Upper lobe of right lung (tissue), 1 donor: ENCODE measurements at regions not wholly inside any gene's neighbourhood (a gene's known extent, or its start where the extent isn't known, plus 50 kb on each side); places are given as distances from the start of the nearest gene placed in this dataset.
"Not testable (repeated sequence)": the region's sequence is repeated elsewhere in the genome, so short reads cannot be mapped to it uniquely, and the experiment has no call there.

ENCODE experiments used
- ATAC-seq: fragments of 200-7000 bp; cut with Tn5 transposase; one replicate; pipeline ENCODE4 v1.9.1; 2020; ENCODE audit warnings: mild to moderate bottlenecking, moderate library complexity
- DNase-seq: peaks from one replicate; pipeline ENCODE4 v3.0.0-alpha.2; 2020
- H3K27ac ChIP-seq: fragments of 200-600 bp; one replicate; pipeline ENCODE4 v1.8.0; 2022
- H3K27me3 ChIP-seq: fragments of 200-600 bp; one replicate; pipeline ENCODE4 v1.8.0; 2022; ENCODE audit warnings: mild to moderate bottlenecking
- H3K36me3 ChIP-seq: fragments of 200-600 bp; one replicate; pipeline ENCODE4 v1.8.0; 2022
- H3K4me1 ChIP-seq: fragments of 200-600 bp; one replicate; pipeline ENCODE4 v1.8.0; 2022
- H3K4me3 ChIP-seq: fragments of 200-600 bp; one replicate; pipeline ENCODE4 v1.8.0; 2022; ENCODE audit warnings: mild to moderate bottlenecking
- H3K9me3 ChIP-seq: fragments of 200-600 bp; one replicate; pipeline ENCODE4 v1.8.0; 2022
- CTCF ChIP-seq: fragments of 200-600 bp; IDR thresholded peaks from one replicate; pipeline ENCODE4 v1.8.0; 2022; ENCODE audit warnings: antibody characterized with exemption
- intact Hi-C: fragments of 100-400 bp; cut with DNase I; formaldehyde crosslinking; loops from one replicate; pipeline ENCODE4 v1.11.0; 2022
- donor health status: DM: no; HTN: yes; CAD: no; lungs with severe emphysema.

DNA sequence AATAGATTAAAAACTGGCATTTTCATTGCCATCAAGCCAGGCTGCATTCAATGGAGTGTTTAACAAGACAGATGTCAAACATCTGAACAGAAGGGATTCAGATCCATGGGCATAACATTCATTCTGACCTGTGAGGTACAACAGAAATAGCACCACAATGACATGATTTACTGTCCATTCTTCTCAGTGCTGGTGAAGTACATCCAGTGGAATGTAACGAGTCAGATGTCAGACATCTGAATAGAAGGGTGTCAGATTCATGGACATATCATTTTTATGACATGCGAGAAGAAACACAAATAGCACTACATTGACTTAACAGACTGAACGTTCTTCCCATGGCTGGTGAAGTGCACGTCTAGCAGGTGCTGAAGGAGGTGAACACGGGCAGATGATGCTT is 186.4 kb downstream of the PPP4R3C start:
- DNase-seq (no peak), ATAC-seq (no peak)
- no peak for TF ChIP-seq CTCF
- H3K27ac ChIP-seq, result no peak overlapping the region
- no peaks in the 10 kb centered on the region for H3K4me1 ChIP-seq
- no peak overlapping the region for H3K4me3 ChIP-seq
- no peaks in the 10 kb centered on the region for H3K27me3 ChIP-seq
- intact Hi-C loops, result no loop called here
- no peaks in the 10 kb centered on the region for H3K9me3 ChIP-seq
- H3K36me3 ChIP-seq, result no peaks in the 10 kb centered on the region

DNA sequence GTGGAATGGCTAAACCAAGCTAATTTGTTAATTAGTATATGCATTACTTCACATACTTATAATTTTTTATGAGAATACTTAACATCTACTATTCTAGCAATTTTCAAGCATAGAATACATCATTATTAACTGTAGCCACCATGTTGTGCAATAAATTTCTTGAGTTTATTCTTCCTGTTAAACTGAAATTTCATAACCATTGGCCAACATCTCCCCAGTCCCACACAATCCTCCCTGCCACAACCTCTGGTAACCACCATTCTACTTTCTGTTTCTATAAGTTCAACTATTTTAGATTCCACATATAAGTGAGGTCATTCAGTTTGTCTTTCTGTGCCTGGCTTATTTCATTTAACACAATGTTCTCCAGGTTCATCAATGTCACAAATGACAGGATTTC is 208.5 kb downstream of the PPP4R3C start:
- no peak for TF ChIP-seq CTCF
- Histone ChIP-seq H3K27me3 (no peaks in the 10 kb centered on the region), H3K36me3 (no peaks in the 10 kb centered on the region), H3K4me1 (no peaks in the 10 kb centered on the region), H3K9me3 (no peaks in the 10 kb centered on the region), H3K4me3 (no peak overlapping the region), H3K27ac (no peak overlapping the region)
- ATAC-seq (peak; percentile 27), DNase-seq (no peak)
- intact Hi-C loops, result no loop called here

GRCh38 chrX:27251369-27251768 is 211.8 kb downstream of the PPP4R3C start:
- no peak overlapping the region for H3K27ac ChIP-seq
- no peaks in the 10 kb centered on the region for H3K4me1 ChIP-seq
- H3K27me3 ChIP-seq, result no peaks in the 10 kb centered on the region
- H3K9me3 ChIP-seq, result no peaks in the 10 kb centered on the region
- no peak for TF ChIP-seq CTCF
- intact Hi-C loops, result no loop called here
- ATAC-seq (no peak), DNase-seq (no peak)
- no peaks in the 10 kb centered on the region for H3K36me3 ChIP-seq
- H3K4me3 ChIP-seq, result no peak overlapping the region

DNA sequence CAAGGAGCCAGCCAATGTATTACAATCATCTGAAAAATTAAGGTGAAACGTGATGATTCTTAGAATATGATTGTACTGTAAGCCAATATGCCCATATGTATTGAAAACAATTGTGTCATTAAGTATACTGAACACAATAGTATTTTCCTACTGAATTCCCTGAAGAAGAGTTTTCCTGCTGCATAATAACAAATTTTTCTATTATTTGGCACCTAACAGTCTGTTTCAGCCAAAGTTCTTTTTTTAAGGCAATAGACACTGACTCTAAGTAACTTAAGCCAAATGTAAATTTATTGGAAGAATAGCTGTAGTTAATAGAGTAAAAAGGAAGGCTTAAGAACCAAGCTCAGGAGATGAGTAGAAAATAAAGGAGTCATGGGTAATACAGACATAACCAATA is 220.6 kb downstream of the PPP4R3C start:
- no peaks in the 10 kb centered on the region for H3K27me3 ChIP-seq
- ATAC-seq (no peak), DNase-seq (no peak)
- H3K4me3 ChIP-seq, result no peak overlapping the region
- no peaks in the 10 kb centered on the region for H3K9me3 ChIP-seq
- no peaks in the 10 kb centered on the region for H3K36me3 ChIP-seq
- H3K27ac ChIP-seq, result no peak overlapping the region
- H3K4me1 ChIP-seq, result no peaks in the 10 kb centered on the region
- intact Hi-C loops, result no loop called here
- TF ChIP-seq CTCF, result no peak

GRCh38 chrX:27241981-27242380 is 221.2 kb downstream of the PPP4R3C start:
- Histone ChIP-seq H3K27ac (no peak overlapping the region), H3K36me3 (no peaks in the 10 kb centered on the region), H3K9me3 (no peaks in the 10 kb centered on the region), H3K4me1 (no peaks in the 10 kb centered on the region), H3K27me3 (no peaks in the 10 kb centered on the region), H3K4me3 (no peak overlapping the region)
- no peak for ATAC-seq
- TF ChIP-seq CTCF, result no peak
- intact Hi-C loops, result no loop called here
- no peak for DNase-seq

GRCh38 chrX:27240042-27240441 is 223.1 kb downstream of the PPP4R3C start:
- H3K4me1 ChIP-seq, ATAC-seq, DNase-seq, H3K27ac ChIP-seq, intact Hi-C loops, H3K36me3 ChIP-seq, H3K4me3 ChIP-seq, H3K9me3 ChIP-seq, H3K27me3 ChIP-seq: not testable (repeated sequence)
